SJSA1 (cell line): ENCODE measurements at regions not wholly inside any gene's neighbourhood (a gene's known extent, or its start where the extent isn't known, plus 50 kb on each side); places are given as distances from the start of the nearest gene placed in this dataset.
A peak's percentile ranks its signal among the peaks of the same experiment; 100 is the strongest.

ENCODE experiments used
- DNase-seq, 2 experiments: peaks; one replicate each; pipeline ENCODE4 v3.0.0-alpha.2; 2015 to 2020; ENCODE audit warnings: low spot score in 2 of 2, low read depth in 1 of 2
- H3K27ac ChIP-seq: fragments of 250-450 bp; sonication (Bioruptor Pico); 2 replicates; pipeline ENCODE4 v1.5.1; 2020; ENCODE audit warnings: mild to moderate bottlenecking, moderate library complexity
- H3K27me3 ChIP-seq: fragments of 250-450 bp; sonication (Bioruptor Pico); replicated peaks from 2 replicates; pipeline ENCODE4 v1.5.1; 2020; ENCODE audit warnings: mild to moderate bottlenecking, moderate library complexity
- H3K36me3 ChIP-seq: fragments of 250-450 bp; sonication (Bioruptor Pico); 2 replicates; pipeline ENCODE4 v1.5.1; 2020; ENCODE audit warnings: mild to moderate bottlenecking
- H3K4me1 ChIP-seq: fragments of 250-450 bp; sonication (Bioruptor Pico); replicated peaks from 2 replicates; pipeline ENCODE4 v1.6.1; 2021; ENCODE audit warnings: mild to moderate bottlenecking
- H3K4me3 ChIP-seq: fragments of 250-450 bp; sonication (Bioruptor Pico); 2 replicates; pipeline ENCODE4 v1.5.1; 2020; ENCODE audit warnings: mild to moderate bottlenecking
- H3K9me3 ChIP-seq: fragments of 250-450 bp; sonication (Bioruptor Pico); replicated peaks from 2 replicates; pipeline ENCODE4 v1.5.1; 2020; ENCODE audit warnings: mild to moderate bottlenecking

DNA sequence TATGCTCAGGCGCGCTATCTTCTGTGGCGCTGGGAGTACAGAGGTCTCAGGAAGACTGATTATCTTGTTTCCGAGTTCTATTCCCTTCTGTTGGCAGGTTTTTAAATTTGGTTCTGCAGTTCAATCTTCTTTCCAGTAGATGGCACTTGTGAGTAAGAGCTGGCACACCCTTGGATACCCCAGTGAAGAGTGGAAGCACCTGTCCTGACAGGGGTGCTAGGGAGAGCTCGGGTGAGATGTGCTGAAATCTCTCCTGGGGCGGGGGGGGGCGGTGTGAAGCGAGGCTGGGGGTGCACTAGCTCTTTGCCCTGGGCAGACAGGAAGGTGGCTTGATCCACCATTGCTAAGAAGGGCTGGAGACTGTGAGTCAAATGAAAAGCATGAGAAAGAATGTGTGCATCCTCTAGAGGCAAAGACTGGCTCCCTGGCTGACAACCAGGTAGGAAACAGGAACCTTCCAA is 679.9 kb upstream of the CCDC179 start:
- no peak overlapping the region for H3K4me3 ChIP-seq
- no peaks in the 10 kb centered on the region for H3K9me3 ChIP-seq
- H3K4me1 ChIP-seq = no peaks in the 10 kb centered on the region
- H3K36me3 ChIP-seq = no peaks in the 10 kb centered on the region
- H3K27me3 ChIP-seq = no peaks in the 10 kb centered on the region
- peak in 1 of 2 experiments; percentile 37 for DNase-seq
- H3K27ac ChIP-seq = no peak overlapping the region

GRCh38 chr11:23542189-23542588 is 681.9 kb upstream of the CCDC179 start:
- no peaks in the 10 kb centered on the region for H3K27me3 ChIP-seq
- H3K4me3 ChIP-seq = no peak overlapping the region
- H3K27ac ChIP-seq = no peak overlapping the region
- no peaks in the 10 kb centered on the region for H3K4me1 ChIP-seq
- no peaks in the 10 kb centered on the region for H3K9me3 ChIP-seq
- no peak for DNase-seq
- no peaks in the 10 kb centered on the region for H3K36me3 ChIP-seq

DNA sequence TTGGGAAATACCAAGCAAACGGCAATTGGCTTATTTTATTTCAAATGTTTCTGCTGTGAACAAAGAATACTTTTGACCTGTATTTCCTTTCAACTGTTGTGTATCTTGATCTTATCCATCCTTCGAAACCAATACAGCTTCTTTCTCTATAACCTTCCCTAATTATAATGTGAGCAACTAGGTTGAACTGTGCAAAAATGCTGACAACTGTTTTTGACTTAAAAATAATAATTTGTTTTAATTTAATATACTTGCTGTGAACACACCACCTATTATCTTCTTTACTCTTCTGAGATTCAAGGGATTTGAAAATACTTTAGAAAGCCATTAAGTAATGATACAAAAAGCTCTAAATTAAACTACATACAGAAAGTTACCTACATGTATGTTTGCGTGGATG is 682.5 kb upstream of the CCDC179 start:
- no peak for DNase-seq
- Histone ChIP-seq H3K9me3 (no peaks in the 10 kb centered on the region), H3K4me3 (no peak overlapping the region), H3K4me1 (no peaks in the 10 kb centered on the region), H3K27me3 (no peaks in the 10 kb centered on the region), H3K36me3 (no peaks in the 10 kb centered on the region), H3K27ac (no peak overlapping the region)

- Histone ChIP-seq H3K4me1 (no peaks in the 10 kb centered on the region), H3K9me3 (no peaks in the 10 kb centered on the region), H3K27me3 (no peaks in the 10 kb centered on the region), H3K36me3 (no peaks in the 10 kb centered on the region), H3K27ac (no peak overlapping the region), H3K4me3 (no peak overlapping the region)
- DNase-seq = no peak
Observed at GRCh38 chr11:23543651-23544222, 683.5 kb upstream of the CCDC179 start.

GRCh38 chr11:23551706-23552105 is 691.4 kb upstream of the CCDC179 start:
- no peaks in the 10 kb centered on the region for H3K27me3 ChIP-seq
- no peak for DNase-seq
- no peak overlapping the region for H3K27ac ChIP-seq
- no peaks in the 10 kb centered on the region for H3K9me3 ChIP-seq
- H3K4me1 ChIP-seq = no peaks in the 10 kb centered on the region; the same call in 1 of the 2 replicates
- H3K4me3 ChIP-seq = no peak overlapping the region
- H3K36me3 ChIP-seq = no peaks in the 10 kb centered on the region

- no peak overlapping the region for H3K4me3 ChIP-seq
- no peaks in the 10 kb centered on the region for H3K36me3 ChIP-seq
- H3K27me3 ChIP-seq = no peaks in the 10 kb centered on the region
- no peak for DNase-seq
- H3K9me3 ChIP-seq = no peaks in the 10 kb centered on the region
- H3K4me1 ChIP-seq = no peaks in the 10 kb centered on the region; the same call in 1 of the 2 replicates
- no peak overlapping the region for H3K27ac ChIP-seq
Observed at GRCh38 chr11:23554002-23554401, 693.7 kb upstream of the CCDC179 start.

- Histone ChIP-seq H3K27ac (no peak overlapping the region), H3K4me3 (no peak overlapping the region), H3K9me3 (no peaks in the 10 kb centered on the region), H3K36me3 (no peaks in the 10 kb centered on the region), H3K4me1 (no peaks in the 10 kb centered on the region; the same call in 1 of the 2 replicates), H3K27me3 (no peaks in the 10 kb centered on the region)
- DNase-seq = peak in 1 of 2 experiments; percentile 5
Observed at GRCh38 chr11:23555085-23555484, 694.8 kb upstream of the CCDC179 start.

GRCh38 chr11:23556163-23556750 is 696.0 kb upstream of the CCDC179 start:
- no peak overlapping the region for H3K27ac ChIP-seq

DNA sequence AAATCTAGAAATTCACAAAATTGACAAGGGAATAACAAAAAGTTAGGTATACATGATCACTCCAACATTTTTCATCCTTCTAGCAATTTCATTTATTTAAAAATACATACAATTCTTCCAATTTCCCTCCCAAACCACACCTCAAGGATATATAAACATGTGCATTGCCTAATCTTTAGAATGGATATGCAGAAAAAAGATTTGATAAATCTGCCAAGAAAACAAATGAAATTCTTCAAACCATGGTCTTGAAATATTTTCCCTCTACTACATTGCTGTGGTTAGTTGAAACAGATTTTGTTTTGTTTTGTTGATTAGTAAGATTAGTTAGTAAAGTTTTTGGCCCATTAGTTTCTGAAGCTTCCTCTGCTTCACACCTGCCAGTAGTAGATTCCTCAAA is 703.3 kb upstream of the CCDC179 start:
- DNase-seq = no peak
- no peak overlapping the region for H3K27ac ChIP-seq
- no peaks in the 10 kb centered on the region for H3K9me3 ChIP-seq
- 0 out of 2 replicates have a peak, but pooled peaks cover 3% of the 10 kb centered on the region for H3K27me3 ChIP-seq
- no peak overlapping the region for H3K4me3 ChIP-seq
- no peaks in the 10 kb centered on the region for H3K36me3 ChIP-seq
- H3K4me1 ChIP-seq = no peaks in the 10 kb centered on the region

More at GRCh38 chr11:23556163-23556750, 696.0 kb upstream of the CCDC179 start:
- no peaks in the 10 kb centered on the region for H3K36me3 ChIP-seq
- no peaks in the 10 kb centered on the region; the same call in 1 of the 2 replicates for H3K4me1 ChIP-seq
- H3K9me3 ChIP-seq = no peaks in the 10 kb centered on the region
- no peak overlapping the region for H3K4me3 ChIP-seq
- DNase-seq = no peak
- H3K27me3 ChIP-seq = 0 out of 2 replicates have a peak, but pooled peaks cover under 1% of the 10 kb centered on the region

DNA sequence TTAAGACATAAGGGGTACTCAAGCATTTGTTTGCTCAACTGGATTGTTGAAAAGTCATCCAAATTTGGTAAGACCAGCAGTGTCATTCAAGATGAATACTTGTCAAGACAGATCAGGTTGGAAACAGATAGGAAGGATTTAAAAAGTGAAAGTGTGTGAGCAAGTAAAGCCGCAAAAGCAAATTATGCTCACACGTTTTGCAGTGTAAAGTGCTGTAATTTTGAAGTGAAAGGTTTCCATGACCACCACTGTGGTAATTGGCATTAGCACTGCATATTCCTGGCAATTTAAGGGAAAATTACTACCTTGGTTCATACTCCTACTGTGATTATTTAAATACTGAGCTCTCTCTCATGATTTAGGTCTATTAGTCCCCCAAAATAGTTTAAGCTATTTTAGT is 704.1 kb upstream of the CCDC179 start:
- no peak overlapping the region for H3K4me3 ChIP-seq
- DNase-seq = no peak
- no peaks in the 10 kb centered on the region for H3K4me1 ChIP-seq
- 0 out of 2 replicates have a peak, but pooled peaks cover 3% of the 10 kb centered on the region for H3K27me3 ChIP-seq
- H3K9me3 ChIP-seq = no peaks in the 10 kb centered on the region
- no peaks in the 10 kb centered on the region for H3K36me3 ChIP-seq
- H3K27ac ChIP-seq = no peak overlapping the region

GRCh38 chr11:23569134-23569533 is 708.9 kb upstream of the CCDC179 start:
- no peak for DNase-seq
- Histone ChIP-seq H3K27me3 (no peaks in the 10 kb centered on the region), H3K36me3 (no peaks in the 10 kb centered on the region)

GRCh38 chr11:23569547-23569946 is 709.3 kb upstream of the CCDC179 start:
- Histone ChIP-seq H3K36me3 (no peaks in the 10 kb centered on the region), H3K27me3 (no peaks in the 10 kb centered on the region), H3K4me3 (no peak overlapping the region), H3K27ac (no peak overlapping the region), H3K9me3 (no peaks in the 10 kb centered on the region), H3K4me1 (peaks cover 3% of the 10 kb centered on the region; the same call in 1 of the 2 replicates)
- DNase-seq = no peak

More at GRCh38 chr11:23569134-23569533, 708.9 kb upstream of the CCDC179 start:
- H3K4me3 ChIP-seq = no peak overlapping the region
- no peak overlapping the region for H3K27ac ChIP-seq
- peaks cover 3% of the 10 kb centered on the region; the same call in 1 of the 2 replicates for H3K4me1 ChIP-seq
- no peaks in the 10 kb centered on the region for H3K9me3 ChIP-seq

- H3K36me3 ChIP-seq = no peaks in the 10 kb centered on the region
- DNase-seq = peak in 1 of 2 experiments; percentile 3
- no peak overlapping the region for H3K4me3 ChIP-seq
- H3K27me3 ChIP-seq = no peaks in the 10 kb centered on the region
- H3K9me3 ChIP-seq = no peaks in the 10 kb centered on the region
- H3K4me1 ChIP-seq = peaks cover 3% of the 10 kb centered on the region; the same call in 1 of the 2 replicates
- no peak overlapping the region for H3K27ac ChIP-seq
Observed at GRCh38 chr11:23570828-23571227, 710.6 kb upstream of the CCDC179 start.

DNA sequence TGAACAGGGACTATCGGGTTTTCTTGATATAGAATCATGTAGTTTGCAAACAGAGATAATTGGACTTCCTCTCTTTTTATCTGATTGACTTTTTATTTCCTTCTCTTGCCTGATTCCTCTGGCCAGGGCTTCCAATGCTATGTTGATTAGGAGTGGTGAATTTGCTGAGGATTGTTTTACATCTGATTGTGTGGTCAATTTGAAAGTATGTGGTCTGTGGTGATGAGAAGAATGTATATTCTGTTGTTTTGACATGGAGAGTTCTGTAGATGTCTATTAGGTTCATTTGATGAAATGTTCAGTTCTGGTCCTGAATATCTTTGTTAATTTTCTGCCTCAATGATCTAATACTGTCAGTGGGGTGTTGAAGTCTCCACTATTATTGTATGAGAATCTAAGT is 713.2 kb upstream of the CCDC179 start:
- H3K27me3 ChIP-seq = no peaks in the 10 kb centered on the region
- no peak overlapping the region for H3K27ac ChIP-seq
- no peak for DNase-seq
- H3K4me3 ChIP-seq = no peak overlapping the region
- peaks cover 3% of the 10 kb centered on the region; the same call in 1 of the 2 replicates for H3K4me1 ChIP-seq
- H3K9me3 ChIP-seq = no peaks in the 10 kb centered on the region
- H3K36me3 ChIP-seq = no peaks in the 10 kb centered on the region
